ENCODE measurements at regions not wholly inside any gene's neighbourhood (a gene's known extent, or its start where the extent isn't known, plus 50 kb on each side); places are given as distances from the start of the nearest gene placed in this dataset.

DNA sequence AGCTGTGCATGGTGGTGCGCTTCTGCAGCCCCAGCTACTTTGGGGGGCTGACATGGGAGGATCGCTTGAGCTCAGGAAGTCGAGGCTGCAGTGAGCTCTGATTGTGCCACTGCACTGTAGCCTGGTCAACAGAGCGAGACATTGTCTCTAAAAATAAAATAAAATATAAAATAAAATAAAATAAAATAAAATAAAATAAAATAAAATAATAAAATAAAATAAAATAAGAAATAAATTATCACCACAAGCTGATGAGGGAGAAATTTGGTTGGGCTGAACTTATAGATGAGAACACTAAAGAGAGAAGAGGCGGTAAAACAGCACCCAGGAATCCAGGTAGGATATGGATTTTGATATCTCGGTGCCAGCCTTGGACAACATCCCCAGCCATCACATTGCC, 933.7 kb downstream of the NLGN4X start:
- no peak for TF ChIP-seq EZH2 (IDR thresholded peaks at IDR 0.05; ENCODE audit: borderline replicate concordance, low read length)
- TF ChIP-seq, protein P1, sequence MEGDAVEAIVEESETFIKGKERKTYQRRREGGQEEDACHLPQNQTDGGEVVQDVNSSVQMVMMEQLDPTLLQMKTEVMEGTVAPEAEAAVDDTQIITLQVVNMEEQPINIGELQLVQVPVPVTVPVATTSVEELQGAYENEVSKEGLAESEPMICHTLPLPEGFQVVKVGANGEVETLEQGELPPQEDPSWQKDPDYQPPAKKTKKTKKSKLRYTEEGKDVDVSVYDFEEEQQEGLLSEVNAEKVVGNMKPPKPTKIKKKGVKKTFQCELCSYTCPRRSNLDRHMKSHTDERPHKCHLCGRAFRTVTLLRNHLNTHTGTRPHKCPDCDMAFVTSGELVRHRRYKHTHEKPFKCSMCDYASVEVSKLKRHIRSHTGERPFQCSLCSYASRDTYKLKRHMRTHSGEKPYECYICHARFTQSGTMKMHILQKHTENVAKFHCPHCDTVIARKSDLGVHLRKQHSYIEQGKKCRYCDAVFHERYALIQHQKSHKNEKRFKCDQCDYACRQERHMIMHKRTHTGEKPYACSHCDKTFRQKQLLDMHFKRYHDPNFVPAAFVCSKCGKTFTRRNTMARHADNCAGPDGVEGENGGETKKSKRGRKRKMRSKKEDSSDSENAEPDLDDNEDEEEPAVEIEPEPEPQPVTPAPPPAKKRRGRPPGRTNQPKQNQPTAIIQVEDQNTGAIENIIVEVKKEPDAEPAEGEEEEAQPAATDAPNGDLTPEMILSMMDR (IDR thresholded peaks at IDR 0.05; ENCODE audit: low read length): no peak

Measured in OCI-LY1 (cell line).